ENCODE measurements at regions not wholly inside any gene's neighbourhood (a gene's known extent, or its start where the extent isn't known, plus 50 kb on each side); places are given as distances from the start of the nearest gene placed in this dataset.
"Not testable (repeated sequence)": the region's sequence is repeated elsewhere in the genome, so short reads cannot be mapped to it uniquely, and the experiment has no call there.

DNA sequence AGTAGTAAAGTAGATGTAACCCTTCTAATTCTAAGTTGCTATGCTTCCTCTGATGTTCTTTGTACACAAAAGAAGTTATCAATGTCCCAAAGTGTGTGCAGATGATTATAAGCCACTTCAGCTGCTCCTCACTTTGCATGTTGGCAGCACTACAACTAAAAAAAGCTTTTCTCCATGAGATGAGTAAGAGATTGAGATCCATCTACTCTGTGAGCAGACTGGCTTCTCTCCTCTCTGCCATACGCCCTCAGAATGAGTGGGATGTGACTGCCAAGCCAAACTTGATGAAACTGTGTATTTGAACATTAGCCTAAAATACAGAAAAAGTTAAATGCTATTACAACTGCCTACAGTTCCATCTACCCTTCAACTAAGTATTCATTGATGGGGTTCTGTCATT, 102.9 kb upstream of the ETV1 start:
- Mint-ChIP-seq H3K4me1 (ENCODE audit: low read depth) (no peaks in the 10 kb centered on the region), H3K9me3 (ENCODE audit: insufficient read depth) (peaks cover 5% of the 10 kb centered on the region), H3K27ac (no peak overlapping the region), H3K4me3 (no peak overlapping the region), H3K36me3 (ENCODE audit: low read depth) (no peaks in the 10 kb centered on the region), H3K27me3 (ENCODE audit: low read depth) (no peaks in the 10 kb centered on the region)
- ATAC-seq (no peak), DNase-seq (no peak)
- ChIA-PET POLR2A (no interaction called here), CTCF (interaction anchor here (1.2 kb wide), 1 partner anchor 214 kb away, joined by 3 read pairs; no protein-coding TSS in a partner anchor)

DNA sequence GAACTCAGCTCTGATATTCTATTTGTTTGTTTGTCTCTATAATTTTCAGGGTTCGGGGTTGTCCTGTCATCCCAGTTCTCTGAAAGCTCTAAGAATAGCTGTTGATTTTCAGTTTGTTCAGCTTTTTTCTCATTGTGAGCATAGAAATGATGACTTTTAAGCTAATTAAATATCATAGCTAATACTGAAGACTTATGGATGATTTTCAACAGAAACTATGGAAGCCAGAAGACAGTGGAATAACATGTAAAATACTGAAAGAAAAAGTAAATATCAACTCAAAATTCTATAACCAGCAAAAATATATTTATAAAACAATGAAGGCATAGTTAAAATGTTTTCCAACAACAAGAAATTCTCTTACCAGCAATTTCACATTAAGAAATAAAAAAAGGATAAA, 96.4 kb upstream of the ETV1 start:
- ATAC-seq = no peak
- CTCF ChIA-PET = interaction anchor here (0.6 kb wide), 1 partner anchor 18 kb away, joined by 3 read pairs; no protein-coding TSS in a partner anchor
- Mint-ChIP-seq H3K27me3 (ENCODE audit: low read depth) (no peaks in the 10 kb centered on the region), H3K27ac (no peak overlapping the region), H3K9me3 (ENCODE audit: insufficient read depth) (peaks cover 15% of the 10 kb centered on the region), H3K36me3 (ENCODE audit: low read depth) (no peaks in the 10 kb centered on the region), H3K4me3 (no peak overlapping the region), H3K4me1 (ENCODE audit: low read depth) (no peaks in the 10 kb centered on the region)
- DNase-seq = no peak
- POLR2A ChIA-PET = no interaction called here

DNA sequence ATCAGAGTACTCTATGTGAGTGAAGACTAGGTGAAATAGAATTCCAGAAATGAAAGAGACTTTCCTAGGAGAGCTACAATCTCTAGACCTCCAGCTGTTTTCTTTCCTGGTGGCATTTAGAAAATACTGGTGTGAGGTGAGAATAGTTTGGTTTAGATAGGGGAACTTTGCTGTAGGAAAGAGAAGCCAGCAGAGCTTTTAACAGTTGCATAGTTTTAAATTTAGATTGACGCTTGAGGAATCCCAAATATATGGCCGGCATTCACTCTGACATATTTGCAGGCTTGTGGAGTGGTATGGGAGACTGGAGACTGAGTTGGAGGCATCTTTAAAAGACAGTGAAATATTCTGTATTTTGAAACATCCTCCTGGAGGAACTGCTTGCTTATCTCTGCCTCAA, 94.3 kb upstream of the ETV1 start:
- ATAC-seq (no peak), DNase-seq (no peak)
- Mint-ChIP-seq H3K4me1 (ENCODE audit: low read depth) (no peaks in the 10 kb centered on the region), H3K27me3 (ENCODE audit: low read depth) (no peaks in the 10 kb centered on the region), H3K27ac (no peak overlapping the region), H3K9me3 (ENCODE audit: insufficient read depth) (peaks cover 15% of the 10 kb centered on the region), H3K36me3 (ENCODE audit: low read depth) (no peaks in the 10 kb centered on the region), H3K4me3 (no peak overlapping the region)
- ChIA-PET CTCF (no interaction called here), POLR2A (no interaction called here)

DNA sequence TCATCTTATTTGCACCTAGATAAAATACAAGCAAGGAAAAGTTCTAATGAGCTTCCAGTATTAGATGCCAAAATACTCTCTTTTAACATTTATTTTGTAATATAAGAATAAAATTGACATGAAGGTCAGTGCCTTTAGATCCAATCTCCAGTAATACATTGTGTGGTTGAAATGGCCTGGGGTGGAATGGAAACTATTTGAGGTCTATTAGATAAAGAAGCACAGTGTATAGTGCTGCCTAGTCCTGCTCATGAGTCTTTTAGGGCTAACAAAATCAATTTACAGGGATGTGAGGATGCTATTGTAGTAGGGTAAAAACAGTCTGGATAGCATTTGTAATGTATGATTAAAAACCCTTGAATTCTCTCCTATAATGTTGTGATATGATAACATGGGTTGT, 84.5 kb upstream of the ETV1 start:
- ATAC-seq (no peak), DNase-seq (no peak)
- Mint-ChIP-seq H3K4me1 (ENCODE audit: low read depth) (no peaks in the 10 kb centered on the region), H3K36me3 (ENCODE audit: low read depth) (no peaks in the 10 kb centered on the region), H3K4me3 (no peak overlapping the region), H3K27me3 (ENCODE audit: low read depth) (no peaks in the 10 kb centered on the region), H3K9me3 (ENCODE audit: insufficient read depth) (peaks cover 4% of the 10 kb centered on the region), H3K27ac (no peak overlapping the region)
- ChIA-PET POLR2A (no interaction called here), CTCF (no interaction called here)

DNA sequence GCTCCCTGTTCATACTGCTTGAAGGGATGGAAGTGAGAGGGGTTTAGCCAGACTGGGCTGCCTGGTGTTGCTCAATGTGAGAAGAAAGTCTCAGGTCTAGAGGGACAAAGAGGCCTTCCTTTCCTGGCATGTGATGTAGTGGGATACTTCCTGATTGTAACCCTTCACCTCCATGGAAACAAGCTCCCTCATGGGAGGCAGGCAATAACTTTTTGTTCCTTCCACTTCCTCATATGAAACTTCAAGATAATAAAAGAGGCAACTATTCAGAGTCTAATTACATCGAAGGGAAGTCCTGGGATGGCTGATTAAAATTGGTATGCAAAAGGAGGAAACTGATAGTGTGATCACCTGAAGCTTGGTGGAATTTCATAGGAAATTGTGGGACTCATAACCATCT, 84.1 kb upstream of the ETV1 start:
- CTCF ChIA-PET = no interaction called here
- DNase-seq = no peak
- H3K36me3 Mint-ChIP-seq (ENCODE audit: low read depth) = no peaks in the 10 kb centered on the region
- POLR2A ChIA-PET = no interaction called here
- peaks cover 4% of the 10 kb centered on the region for H3K9me3 Mint-ChIP-seq (ENCODE audit: insufficient read depth)
- no peak for ATAC-seq
- H3K27me3 Mint-ChIP-seq (ENCODE audit: low read depth) = no peaks in the 10 kb centered on the region
- H3K27ac Mint-ChIP-seq = no peak overlapping the region
- H3K4me3 Mint-ChIP-seq = no peak overlapping the region
- H3K4me1 Mint-ChIP-seq (ENCODE audit: low read depth) = no peaks in the 10 kb centered on the region

DNA sequence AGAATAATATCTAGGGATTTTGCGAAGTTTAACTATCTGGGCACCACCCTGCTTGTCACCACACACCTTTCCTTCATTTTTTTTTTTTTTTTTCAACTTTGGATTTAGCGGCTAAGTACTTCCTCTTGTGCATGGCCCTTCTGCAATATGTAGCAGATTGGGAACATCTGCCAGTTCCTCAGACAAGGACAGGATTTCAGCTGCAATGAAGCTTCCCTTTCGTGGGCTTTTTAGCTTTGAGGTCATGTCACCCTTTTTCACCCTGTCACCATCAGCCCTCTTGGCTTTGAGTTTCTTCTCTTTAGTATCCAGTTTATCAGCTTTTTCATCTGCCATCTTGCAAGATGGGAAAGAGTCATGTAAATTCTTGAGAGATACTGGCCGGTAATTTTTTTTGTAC, 81.6 kb upstream of the ETV1 start:
- H3K27me3 Mint-ChIP-seq (ENCODE audit: low read depth) = no peaks in the 10 kb centered on the region
- DNase-seq (no peak), ATAC-seq (no peak)
- no peak overlapping the region for H3K4me3 Mint-ChIP-seq
- H3K36me3 Mint-ChIP-seq (ENCODE audit: low read depth) = no peaks in the 10 kb centered on the region
- H3K9me3 Mint-ChIP-seq (ENCODE audit: insufficient read depth) = peaks cover 4% of the 10 kb centered on the region
- ChIA-PET CTCF (no interaction called here), POLR2A (no interaction called here)
- H3K27ac Mint-ChIP-seq = no peak overlapping the region
- no peaks in the 10 kb centered on the region for H3K4me1 Mint-ChIP-seq (ENCODE audit: low read depth)

DNA sequence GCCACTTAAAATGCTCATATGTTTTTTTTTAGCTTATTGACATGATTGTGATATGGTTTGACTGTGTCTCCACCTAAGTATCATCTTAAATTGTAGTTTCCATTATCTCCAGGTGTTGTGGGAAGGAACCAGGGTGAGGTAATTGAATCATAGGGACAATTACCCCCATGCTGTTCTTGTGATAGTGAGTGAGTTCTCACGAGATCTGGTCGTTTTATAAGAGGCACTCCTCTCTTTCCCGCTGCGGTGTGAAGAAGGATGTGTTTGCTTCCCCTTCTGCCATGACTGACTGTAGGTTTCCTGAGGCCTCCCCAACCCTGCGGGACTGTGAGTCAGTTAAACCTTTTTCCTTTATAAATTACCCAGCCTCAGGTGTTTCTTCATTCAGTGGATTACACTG, 80.5 kb upstream of the ETV1 start:
- CTCF ChIA-PET = interaction anchor here (0.7 kb wide), 1 partner anchor 181 kb away, joined by 3 read pairs; no protein-coding TSS in a partner anchor
- DNase-seq (no peak), ATAC-seq (no peak)
- H3K36me3 Mint-ChIP-seq (ENCODE audit: low read depth) = no peaks in the 10 kb centered on the region
- H3K9me3 Mint-ChIP-seq (ENCODE audit: insufficient read depth) = peaks cover 4% of the 10 kb centered on the region
- POLR2A ChIA-PET = no interaction called here
- no peak overlapping the region for H3K27ac Mint-ChIP-seq
- H3K27me3 Mint-ChIP-seq (ENCODE audit: low read depth) = no peaks in the 10 kb centered on the region
- no peak overlapping the region for H3K4me3 Mint-ChIP-seq
- H3K4me1 Mint-ChIP-seq (ENCODE audit: low read depth) = no peaks in the 10 kb centered on the region

DNA sequence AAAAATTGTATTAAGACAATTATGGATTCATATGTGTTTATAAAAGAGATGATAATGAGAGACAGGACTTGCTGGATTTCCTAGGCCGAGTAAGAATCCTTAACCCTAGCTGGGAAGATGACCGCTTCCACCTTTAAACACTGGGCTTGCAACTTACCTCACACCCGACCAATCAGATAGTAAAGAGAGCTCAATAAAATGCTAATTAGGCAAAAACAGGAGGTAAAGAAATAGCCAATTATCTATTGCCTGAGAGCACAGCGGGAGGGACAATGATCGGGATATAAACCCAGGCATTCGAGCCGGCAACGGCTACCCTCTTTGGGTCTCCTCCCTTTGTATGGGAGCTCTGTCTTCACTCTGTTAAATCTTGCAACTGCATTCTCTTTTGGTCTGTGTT, 77.3 kb upstream of the ETV1 start:
- H3K36me3 Mint-ChIP-seq (ENCODE audit: low read depth); ATAC-seq; H3K4me3 Mint-ChIP-seq; H3K9me3 Mint-ChIP-seq (ENCODE audit: insufficient read depth); CTCF ChIA-PET; DNase-seq; H3K4me1 Mint-ChIP-seq (ENCODE audit: low read depth); H3K27me3 Mint-ChIP-seq (ENCODE audit: low read depth); H3K27ac Mint-ChIP-seq; POLR2A ChIA-PET: not testable (repeated sequence)

DNA sequence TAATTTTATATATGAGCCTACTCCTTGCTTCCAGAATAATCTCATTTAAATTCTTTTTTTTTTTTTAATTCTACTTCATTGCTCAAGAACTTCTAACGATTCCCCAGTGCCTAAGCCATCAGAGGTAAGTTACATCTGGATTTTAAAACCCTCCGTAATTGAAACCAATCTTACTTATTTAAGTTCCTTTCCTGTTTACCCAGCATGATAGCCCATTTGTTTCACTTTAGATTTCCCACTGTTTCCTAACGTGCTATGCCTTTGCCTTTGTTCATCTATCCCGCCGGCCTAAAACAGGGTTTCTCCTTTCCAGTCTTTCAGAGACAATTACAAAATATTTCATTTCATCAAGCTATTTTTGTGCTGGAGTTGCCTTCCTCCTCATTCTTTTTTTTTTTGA, 75.8 kb upstream of the ETV1 start:
- Mint-ChIP-seq H3K27ac (no peak overlapping the region), H3K4me3 (no peak overlapping the region), H3K36me3 (ENCODE audit: low read depth) (no peaks in the 10 kb centered on the region), H3K9me3 (ENCODE audit: insufficient read depth) (no peaks in the 10 kb centered on the region), H3K4me1 (ENCODE audit: low read depth) (no peaks in the 10 kb centered on the region), H3K27me3 (ENCODE audit: low read depth) (no peaks in the 10 kb centered on the region)
- no peak for DNase-seq
- no peak for ATAC-seq
- POLR2A ChIA-PET = no interaction called here
- CTCF ChIA-PET = no interaction called here

DNA sequence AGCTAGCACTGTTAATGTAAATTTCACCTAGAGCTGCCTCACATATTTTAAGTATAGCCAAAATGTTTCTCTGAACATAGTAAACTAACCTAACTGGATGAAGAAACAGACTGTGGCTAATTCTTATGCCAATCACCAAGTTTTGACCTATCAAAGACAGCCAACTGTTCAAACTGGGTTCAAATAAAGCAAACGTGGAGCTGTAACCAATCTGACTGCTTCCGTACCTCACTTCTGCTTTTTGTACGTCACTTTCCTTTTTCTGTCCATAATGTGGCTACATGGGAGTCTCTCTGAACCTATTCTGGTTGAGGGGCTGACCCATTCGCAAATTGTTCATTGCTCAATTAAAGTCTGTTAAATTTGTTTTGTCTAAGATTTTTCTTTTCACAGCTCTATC, 66.3 kb upstream of the ETV1 start:
- no peak overlapping the region for H3K4me3 Mint-ChIP-seq
- ChIA-PET CTCF (no interaction called here), POLR2A (interaction anchor here (0.7 kb wide), 1 partner anchor 111 kb away, joined by 3 read pairs; no protein-coding TSS in a partner anchor)
- no peaks in the 10 kb centered on the region for H3K36me3 Mint-ChIP-seq (ENCODE audit: low read depth)
- ATAC-seq (no peak), DNase-seq (no peak)
- no peaks in the 10 kb centered on the region for H3K4me1 Mint-ChIP-seq (ENCODE audit: low read depth)
- no peaks in the 10 kb centered on the region for H3K27me3 Mint-ChIP-seq (ENCODE audit: low read depth)
- H3K9me3 Mint-ChIP-seq (ENCODE audit: insufficient read depth) = no peaks in the 10 kb centered on the region
- no peak overlapping the region for H3K27ac Mint-ChIP-seq

DNA sequence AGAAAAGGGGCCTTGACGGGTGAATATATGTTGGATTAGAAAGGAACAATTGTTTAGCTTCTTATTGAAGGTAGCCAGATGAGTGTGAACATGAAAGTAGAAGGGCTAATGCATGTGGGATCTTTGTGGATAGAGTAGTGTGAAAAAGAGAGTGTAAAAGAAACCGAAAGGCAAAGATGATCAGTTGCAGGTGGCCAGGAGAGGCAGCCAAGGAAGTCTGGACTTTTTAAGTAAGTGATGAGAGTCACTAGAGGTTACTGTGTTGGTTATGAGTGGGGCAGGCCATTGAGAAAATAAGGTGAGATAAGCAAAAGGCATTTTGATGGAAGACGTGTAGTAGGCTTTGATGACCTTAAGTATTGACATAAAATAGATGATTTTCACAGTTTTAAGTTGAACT, 64.7 kb upstream of the ETV1 start:
- H3K9me3 Mint-ChIP-seq (ENCODE audit: insufficient read depth) = peaks cover under 1% of the 10 kb centered on the region
- ChIA-PET CTCF (no interaction called here), POLR2A (no interaction called here)
- no peaks in the 10 kb centered on the region for H3K4me1 Mint-ChIP-seq (ENCODE audit: low read depth)
- H3K36me3 Mint-ChIP-seq (ENCODE audit: low read depth) = no peaks in the 10 kb centered on the region
- no peak overlapping the region for H3K4me3 Mint-ChIP-seq
- ATAC-seq = no peak
- no peak for DNase-seq
- H3K27me3 Mint-ChIP-seq (ENCODE audit: low read depth) = no peaks in the 10 kb centered on the region
- H3K27ac Mint-ChIP-seq = no peak overlapping the region

DNA sequence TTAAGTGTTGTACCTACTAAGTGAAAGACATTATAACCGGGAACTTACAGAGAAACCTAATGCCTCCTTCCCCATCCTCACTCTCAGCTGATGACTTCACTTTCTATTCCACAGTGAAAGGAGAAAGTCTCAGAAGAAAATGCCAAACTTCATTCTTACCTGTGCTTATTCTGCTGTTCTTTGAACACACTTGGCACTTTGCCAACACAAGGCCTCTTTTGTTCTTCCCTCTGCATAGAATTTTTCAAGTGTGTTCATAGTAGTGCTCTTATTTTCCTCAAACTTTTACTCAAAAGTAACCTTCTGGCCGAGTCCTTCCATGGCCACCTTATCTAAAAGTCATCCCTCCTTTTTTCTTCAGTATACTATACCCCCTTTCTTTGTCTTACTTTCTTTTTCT, 59.4 kb upstream of the ETV1 start:
- POLR2A ChIA-PET = no interaction called here
- no peak for ATAC-seq
- Mint-ChIP-seq H3K4me1 (ENCODE audit: low read depth) (no peaks in the 10 kb centered on the region), H3K9me3 (ENCODE audit: insufficient read depth) (peaks cover 4% of the 10 kb centered on the region), H3K27me3 (ENCODE audit: low read depth) (no peaks in the 10 kb centered on the region), H3K27ac (no peak overlapping the region), H3K36me3 (ENCODE audit: low read depth) (no peaks in the 10 kb centered on the region), H3K4me3 (no peak overlapping the region)
- DNase-seq = no peak
- CTCF ChIA-PET = interaction anchor here (0.7 kb wide), 1 partner anchor 45 kb away, joined by 3 read pairs; no protein-coding TSS in a partner anchor

DNA sequence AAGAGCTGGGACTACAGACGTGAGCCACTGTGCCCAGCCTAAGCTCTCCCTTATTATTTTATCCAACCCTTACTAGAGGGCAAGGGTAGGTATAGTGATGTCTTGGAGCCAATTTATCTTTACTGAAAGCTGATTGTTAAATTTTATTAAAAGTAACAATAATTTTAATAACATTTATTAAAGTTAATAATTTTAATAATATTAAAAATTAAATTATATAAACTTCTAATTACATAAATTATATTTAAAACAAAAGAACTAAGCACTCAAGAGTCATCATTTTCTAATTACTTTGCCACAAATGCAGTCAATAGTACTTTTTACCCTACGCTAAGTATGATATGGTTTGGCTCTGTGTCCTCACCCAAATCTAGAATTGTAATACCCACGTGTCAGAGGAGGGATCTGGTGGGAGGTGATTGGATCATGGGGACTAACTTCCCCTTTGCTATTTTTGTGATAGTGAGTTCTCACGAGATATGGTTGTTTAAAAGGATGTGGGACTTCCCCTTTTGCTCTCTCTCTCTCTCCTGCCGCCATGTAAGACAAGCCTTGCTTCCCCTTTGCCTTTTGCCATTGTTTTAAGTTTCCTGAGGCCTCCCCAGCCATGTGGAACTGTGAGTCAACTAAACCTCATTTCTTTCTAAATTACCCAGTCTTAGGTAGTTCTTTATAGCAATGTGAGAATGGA, 58.4 kb upstream of the ETV1 start:
- no peak for ATAC-seq
- CTCF ChIA-PET = interaction anchor here (0.7 kb wide), 1 partner anchor 46 kb away, joined by 3 read pairs; no protein-coding TSS in a partner anchor
- no peak for DNase-seq
- peaks cover 6% of the 10 kb centered on the region for H3K9me3 Mint-ChIP-seq (ENCODE audit: insufficient read depth)
- POLR2A ChIA-PET = no interaction called here
- H3K27me3 Mint-ChIP-seq (ENCODE audit: low read depth) = no peaks in the 10 kb centered on the region
- H3K4me3 Mint-ChIP-seq = no peak overlapping the region
- no peaks in the 10 kb centered on the region for H3K36me3 Mint-ChIP-seq (ENCODE audit: low read depth)
- no peak overlapping the region for H3K27ac Mint-ChIP-seq
- no peaks in the 10 kb centered on the region for H3K4me1 Mint-ChIP-seq (ENCODE audit: low read depth)

All from activated CD8-positive, alpha-beta T cell treated with anti-CD3 and anti-CD28 coated beads, Interleukin-2, amount 10 ng/mL, durations not matched to agents 7 days and 5 days (primary cell).